Tibial nerve (tissue), 3 donors: ENCODE measurements at regions not wholly inside any gene's neighbourhood (a gene's known extent, or its start where the extent isn't known, plus 50 kb on each side); places are given as distances from the start of the nearest gene placed in this dataset.

Experiments
- POLR2A ChIP-seq, 2 donors: fragments of 450-650 bp; IDR thresholded peaks; one replicate each; pipeline ENCODE4 v1.6.1; 2017; ENCODE audit warnings: antibody characterized with exemption in 2 of 2, mild to moderate bottlenecking in 2 of 2, moderate library complexity in 2 of 2
- TF ChIP-seq, protein P1 (sequence below), 5 experiments: fragments of 200-600 bp in 3 of 5; fragments of 450-650 bp in 2 of 5; sonication (generic) in 3 of 5; IDR thresholded peaks; one replicate each; pipeline ENCODE4 v1.5.1; 2016 to 2019; ENCODE audit warnings: antibody characterized with exemption in 5 of 5, mild to moderate bottlenecking in 3 of 5, moderate library complexity in 2 of 5

DNA sequence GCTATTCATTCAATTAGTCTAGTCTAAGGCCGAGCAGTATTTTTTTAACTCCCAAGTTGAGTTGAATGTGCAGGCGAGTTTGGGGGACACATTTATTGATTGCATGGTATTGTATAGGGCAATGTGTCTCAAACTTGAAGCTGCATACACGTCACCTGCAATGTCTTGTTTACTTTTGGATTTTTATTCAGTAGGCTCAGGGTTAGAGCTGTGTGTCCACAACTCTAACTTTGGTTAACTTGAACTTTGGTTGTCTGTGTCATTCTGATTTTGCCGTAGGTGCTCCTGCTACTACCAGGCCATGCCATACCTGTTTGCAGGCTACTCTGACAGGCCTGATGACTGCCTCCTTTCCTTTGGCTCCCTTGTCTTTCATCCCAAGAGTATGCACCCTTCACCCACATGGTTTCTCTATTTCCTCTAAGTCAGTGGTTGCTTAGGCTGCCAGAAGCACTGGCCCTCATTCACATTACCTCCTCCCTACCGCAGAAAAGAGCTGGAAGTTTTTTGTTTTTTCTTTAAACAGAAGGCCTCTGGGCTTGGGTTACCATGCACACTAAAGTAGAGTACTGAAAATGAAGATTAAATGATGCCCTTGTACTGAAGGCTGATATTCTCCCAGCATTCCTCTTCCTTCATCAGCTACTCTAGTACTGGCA, 219.4 kb upstream of the SPOPL start:
- TF ChIP-seq, protein P1, sequence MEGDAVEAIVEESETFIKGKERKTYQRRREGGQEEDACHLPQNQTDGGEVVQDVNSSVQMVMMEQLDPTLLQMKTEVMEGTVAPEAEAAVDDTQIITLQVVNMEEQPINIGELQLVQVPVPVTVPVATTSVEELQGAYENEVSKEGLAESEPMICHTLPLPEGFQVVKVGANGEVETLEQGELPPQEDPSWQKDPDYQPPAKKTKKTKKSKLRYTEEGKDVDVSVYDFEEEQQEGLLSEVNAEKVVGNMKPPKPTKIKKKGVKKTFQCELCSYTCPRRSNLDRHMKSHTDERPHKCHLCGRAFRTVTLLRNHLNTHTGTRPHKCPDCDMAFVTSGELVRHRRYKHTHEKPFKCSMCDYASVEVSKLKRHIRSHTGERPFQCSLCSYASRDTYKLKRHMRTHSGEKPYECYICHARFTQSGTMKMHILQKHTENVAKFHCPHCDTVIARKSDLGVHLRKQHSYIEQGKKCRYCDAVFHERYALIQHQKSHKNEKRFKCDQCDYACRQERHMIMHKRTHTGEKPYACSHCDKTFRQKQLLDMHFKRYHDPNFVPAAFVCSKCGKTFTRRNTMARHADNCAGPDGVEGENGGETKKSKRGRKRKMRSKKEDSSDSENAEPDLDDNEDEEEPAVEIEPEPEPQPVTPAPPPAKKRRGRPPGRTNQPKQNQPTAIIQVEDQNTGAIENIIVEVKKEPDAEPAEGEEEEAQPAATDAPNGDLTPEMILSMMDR (IDR thresholded peaks at IDR 0.05) = no peak
- no peak for TF ChIP-seq POLR2A (IDR thresholded peaks at IDR 0.05)
